GM21529 (cell line): ENCODE measurements at regions not wholly inside any gene's neighbourhood (a gene's known extent, or its start where the extent isn't known, plus 50 kb on each side); places are given as distances from the start of the nearest gene placed in this dataset.
"Not testable (repeated sequence)": the region's sequence is repeated elsewhere in the genome, so short reads cannot be mapped to it uniquely, and the experiment has no call there.

Source experiments
- ATAC-seq: cut with Tn5 transposase; IDR thresholded peaks from one replicate; pipeline ENCODE4 v1.9.1; 2021; ENCODE audit not compliant: unreplicated experiment

- no peak for ATAC-seq
Measured at GRCh38 chr21:25254491-25255174, 352.6 kb downstream of the MRPL39 start.

GRCh38 chr21:25246546-25246945 is 360.7 kb downstream of the MRPL39 start:
- ATAC-seq = no peak

GRCh38 chr21:25244735-25245134 is 362.5 kb downstream of the MRPL39 start:
- no peak for ATAC-seq

GRCh38 chr21:25243808-25244207 is 363.5 kb downstream of the MRPL39 start:
- ATAC-seq = no peak

- no peak for ATAC-seq
Measured at GRCh38 chr21:25240974-25241373, 366.3 kb downstream of the MRPL39 start.

GRCh38 chr21:25234857-25235801 is 372.2 kb downstream of the MRPL39 start:
- peak; percentile 91 for ATAC-seq

- ATAC-seq = no peak
Measured at GRCh38 chr21:25220954-25221353, 386.3 kb downstream of the MRPL39 start.

- no peak for ATAC-seq
Measured at GRCh38 chr21:25220169-25220568, 387.1 kb downstream of the MRPL39 start.

GRCh38 chr21:25215698-25216384 is 391.4 kb downstream of the MRPL39 start:
- ATAC-seq = peak; percentile 94

GRCh38 chr21:25214676-25215075 is 392.6 kb downstream of the MRPL39 start:
- no peak for ATAC-seq

- no peak for ATAC-seq
Measured at GRCh38 chr21:25199944-25200343, 407.3 kb downstream of the MRPL39 start.

GRCh38 chr21:25191141-25191540 is 416.1 kb downstream of the MRPL39 start:
- ATAC-seq = peak; percentile 55

- ATAC-seq = no peak
Measured at GRCh38 chr21:25189497-25189896, 417.8 kb downstream of the MRPL39 start.

GRCh38 chr21:25188677-25189079 is 418.6 kb downstream of the MRPL39 start:
- peak; percentile 71 for ATAC-seq

- peak; percentile 36 for ATAC-seq
Measured at GRCh38 chr21:25186273-25186672, 421.0 kb downstream of the MRPL39 start.

- no peak for ATAC-seq
Measured at GRCh38 chr21:25183577-25183976, 423.7 kb downstream of the MRPL39 start.

GRCh38 chr21:25181690-25182089 is 425.6 kb downstream of the MRPL39 start:
- ATAC-seq = not testable (repeated sequence)

- no peak for ATAC-seq
Measured at GRCh38 chr21:25179116-25179515, 428.2 kb downstream of the MRPL39 start.

- ATAC-seq = peak; percentile 91
Measured at GRCh38 chr21:25176637-25177412, 430.5 kb downstream of the MRPL39 start.

GRCh38 chr21:25175938-25176337 is 431.3 kb downstream of the MRPL39 start:
- ATAC-seq = peak; percentile 38

GRCh38 chr21:25171438-25171837 is 435.8 kb downstream of the MRPL39 start:
- ATAC-seq = no peak
